ENCODE measurements at regions not wholly inside any gene's neighbourhood (a gene's known extent, or its start where the extent isn't known, plus 50 kb on each side); places are given as distances from the start of the nearest gene placed in this dataset.

DNA sequence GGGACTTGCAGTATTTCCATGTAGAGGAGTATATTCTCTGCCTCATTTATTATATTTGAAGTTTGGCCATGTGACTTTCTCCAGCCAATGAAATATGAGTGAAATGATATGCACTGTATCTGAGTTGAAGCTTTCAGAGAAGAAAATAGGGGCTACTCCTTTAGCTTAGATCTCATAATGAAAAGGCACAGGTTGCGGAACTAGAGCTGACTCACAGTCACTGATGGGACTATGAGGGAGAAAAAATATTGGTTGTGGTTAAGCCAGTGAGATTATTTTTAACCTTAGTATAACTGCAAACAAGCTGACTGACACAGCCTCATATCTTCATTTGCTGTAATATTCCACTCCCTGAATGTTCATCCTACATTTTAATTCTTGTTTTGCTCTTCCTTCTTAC, 1104.3 kb downstream of the RPA4 start:
- no peaks in the 10 kb centered on the region for H3K36me3 ChIP-seq (ENCODE audit: control insufficient read depth in 2 of 2, insufficient read depth in 2 of 2, low read length in 1 of 2)
- no peaks in the 10 kb centered on the region for H3K27me3 ChIP-seq (ENCODE audit: control insufficient read depth in 2 of 2, insufficient read depth in 1 of 2, low read length in 1 of 2)
- WGBS, result 98% methylated on average over 1 of the region's 1 CpG
- no peaks in the 10 kb centered on the region for H3K4me1 ChIP-seq (ENCODE audit: control insufficient read depth in 2 of 2, insufficient read depth in 2 of 2, low read length in 2 of 2)
- H3K4me3 ChIP-seq (ENCODE audit: low read length in 2 of 2), result no peak overlapping the region
- no peak overlapping the region for H3K27ac ChIP-seq (ENCODE audit: low read depth in 1 of 2, low read length in 1 of 2)
- peaks cover 0 to 4% of the 10 kb centered on the region in 2 donors for H3K9me3 ChIP-seq (ENCODE audit: control insufficient read depth in 2 of 2, insufficient read depth in 1 of 2, low read length in 1 of 2)
- DNase-seq (ENCODE audit: low read depth in 6 of 9, low spot score in 9 of 9), result no peak

DNA sequence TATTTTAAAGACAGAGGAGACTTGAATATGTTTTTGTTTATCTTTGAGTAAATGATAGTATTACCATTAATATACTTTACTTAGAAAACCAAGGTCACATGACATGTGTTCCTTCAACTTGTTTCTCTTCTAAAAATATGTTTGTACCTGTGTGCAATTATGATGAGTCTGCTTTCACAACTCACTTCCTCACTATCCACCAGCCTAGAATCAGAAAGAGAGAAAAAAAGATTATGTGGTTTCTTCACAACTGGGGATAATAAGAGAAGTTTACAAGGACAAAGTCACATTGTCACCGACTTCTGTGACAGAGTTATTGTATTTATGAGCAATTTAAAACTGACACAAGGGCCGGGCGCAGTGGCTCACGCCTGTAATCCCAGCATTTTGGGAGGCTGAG, 1112.1 kb downstream of the RPA4 start:
- Histone ChIP-seq H3K4me1 (ENCODE audit: control insufficient read depth in 2 of 2, insufficient read depth in 2 of 2, low read length in 2 of 2) (no peaks in the 10 kb centered on the region), H3K4me3 (ENCODE audit: low read length in 2 of 2) (no peak overlapping the region), H3K36me3 (ENCODE audit: control insufficient read depth in 2 of 2, insufficient read depth in 2 of 2, low read length in 1 of 2) (no peaks in the 10 kb centered on the region), H3K27me3 (ENCODE audit: control insufficient read depth in 2 of 2, insufficient read depth in 1 of 2, low read length in 1 of 2) (no peaks in the 10 kb centered on the region), H3K27ac (ENCODE audit: low read depth in 1 of 2, low read length in 1 of 2) (no peak overlapping the region), H3K9me3 (ENCODE audit: control insufficient read depth in 2 of 2, insufficient read depth in 1 of 2, low read length in 1 of 2) (peaks cover 0 to 4% of the 10 kb centered on the region in 2 donors)
- no peak for DNase-seq (ENCODE audit: low read depth in 6 of 9, low spot score in 9 of 9)
- WGBS, result 97% methylated on average over 4 of the region's 4 CpGs

DNA sequence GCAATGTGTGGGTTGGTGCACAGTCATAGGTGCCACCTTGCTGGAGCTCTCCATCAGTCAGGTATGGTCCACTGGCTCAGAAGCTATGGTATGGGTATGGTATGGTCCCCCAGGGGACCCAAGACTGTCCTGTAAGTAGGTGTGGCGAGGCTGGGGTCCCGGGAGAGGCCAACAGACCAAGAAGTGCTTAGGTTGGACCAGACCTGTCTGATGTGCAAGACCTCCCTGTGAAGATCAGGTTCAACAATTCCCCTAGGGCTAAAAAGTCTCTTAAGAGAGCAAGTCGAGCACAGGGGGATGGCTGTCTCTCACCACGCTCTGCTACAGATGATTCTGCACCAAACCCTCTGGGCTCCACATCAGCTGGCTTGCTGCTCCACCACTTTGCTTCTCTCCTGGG, 1145.0 kb downstream of the RPA4 start:
- Histone ChIP-seq H3K4me1 (ENCODE audit: control insufficient read depth in 2 of 2, insufficient read depth in 2 of 2, low read length in 2 of 2) (no peaks in the 10 kb centered on the region), H3K27me3 (ENCODE audit: control insufficient read depth in 2 of 2, insufficient read depth in 1 of 2, low read length in 1 of 2) (no peaks in the 10 kb centered on the region), H3K27ac (ENCODE audit: low read depth in 1 of 2, low read length in 1 of 2) (no peak overlapping the region), H3K4me3 (ENCODE audit: low read length in 2 of 2) (no peak overlapping the region), H3K36me3 (ENCODE audit: control insufficient read depth in 2 of 2, insufficient read depth in 2 of 2, low read length in 1 of 2) (no peaks in the 10 kb centered on the region), H3K9me3 (ENCODE audit: control insufficient read depth in 2 of 2, insufficient read depth in 1 of 2, low read length in 1 of 2) (peaks cover 0 to 11% of the 10 kb centered on the region in 2 donors)
- no peak for DNase-seq (ENCODE audit: low read depth in 6 of 9, low spot score in 9 of 9)
- 92% methylated on average over 4 of the region's 4 CpGs for whole genome bisulfite sequencing

DNA sequence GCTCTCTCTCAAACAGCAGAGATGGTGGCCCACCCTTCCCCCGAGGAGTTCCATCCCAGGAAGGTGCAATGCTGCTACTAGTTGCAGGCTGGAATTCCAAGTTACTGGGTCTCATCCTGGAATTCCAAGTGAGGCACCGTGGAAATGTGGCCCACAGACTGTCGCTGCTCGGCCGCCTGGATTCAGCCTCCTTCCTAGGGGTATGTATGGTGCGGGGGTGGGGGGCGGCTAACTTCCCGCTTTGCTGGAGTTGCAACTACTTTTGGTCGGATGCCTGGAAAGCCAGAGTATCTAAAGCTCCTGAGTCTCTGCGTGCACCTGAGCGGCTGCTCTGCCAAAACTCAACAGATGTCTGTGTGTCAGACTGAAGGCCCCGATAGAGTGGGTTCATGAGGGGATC, 1146.2 kb downstream of the RPA4 start:
- WGBS, result 97% methylated on average over 12 of the region's 12 CpGs
- H3K4me1 ChIP-seq (ENCODE audit: control insufficient read depth in 2 of 2, insufficient read depth in 2 of 2, low read length in 2 of 2), result no peaks in the 10 kb centered on the region
- H3K9me3 ChIP-seq (ENCODE audit: control insufficient read depth in 2 of 2, insufficient read depth in 1 of 2, low read length in 1 of 2), result peaks cover 0 to 11% of the 10 kb centered on the region in 2 donors
- no peak overlapping the region for H3K27ac ChIP-seq (ENCODE audit: low read depth in 1 of 2, low read length in 1 of 2)
- no peaks in the 10 kb centered on the region for H3K27me3 ChIP-seq (ENCODE audit: control insufficient read depth in 2 of 2, insufficient read depth in 1 of 2, low read length in 1 of 2)
- H3K4me3 ChIP-seq (ENCODE audit: low read length in 2 of 2), result no peak overlapping the region
- no peak for DNase-seq (ENCODE audit: low read depth in 6 of 9, low spot score in 9 of 9)
- no peaks in the 10 kb centered on the region for H3K36me3 ChIP-seq (ENCODE audit: control insufficient read depth in 2 of 2, insufficient read depth in 2 of 2, low read length in 1 of 2)

DNA sequence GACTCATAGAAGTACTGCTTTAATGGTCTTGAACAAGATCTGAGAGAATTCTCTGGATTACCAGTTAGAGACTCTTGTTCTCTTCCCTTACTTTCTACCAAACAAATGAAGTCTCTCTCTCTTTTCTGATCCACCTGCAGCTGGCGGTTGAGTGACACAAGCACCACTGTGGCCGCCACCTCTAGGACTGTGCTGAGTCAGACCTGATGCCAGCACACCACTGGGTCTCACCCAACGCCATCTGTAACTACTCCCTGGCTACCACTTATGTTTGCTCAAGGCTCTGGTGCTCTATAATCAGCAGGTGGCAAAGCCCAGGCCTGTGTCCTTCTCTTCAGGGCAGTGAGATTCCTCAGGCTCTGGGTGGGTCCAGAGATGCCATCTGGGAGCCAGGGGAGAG, 1173.5 kb downstream of the RPA4 start:
- WGBS, result 87% methylated on average over 3 of the region's 3 CpGs
- H3K36me3 ChIP-seq (ENCODE audit: control insufficient read depth in 2 of 2, insufficient read depth in 2 of 2, low read length in 1 of 2), result no peaks in the 10 kb centered on the region
- no peak overlapping the region for H3K4me3 ChIP-seq (ENCODE audit: low read length in 2 of 2)
- no peak for DNase-seq (ENCODE audit: low read depth in 6 of 9, low spot score in 9 of 9)
- no peaks in the 10 kb centered on the region for H3K27me3 ChIP-seq (ENCODE audit: control insufficient read depth in 2 of 2, insufficient read depth in 1 of 2, low read length in 1 of 2)
- H3K9me3 ChIP-seq (ENCODE audit: control insufficient read depth in 2 of 2, insufficient read depth in 1 of 2, low read length in 1 of 2), result no peaks in the 10 kb centered on the region
- no peak overlapping the region for H3K27ac ChIP-seq (ENCODE audit: low read depth in 1 of 2, low read length in 1 of 2)
- no peaks in the 10 kb centered on the region for H3K4me1 ChIP-seq (ENCODE audit: control insufficient read depth in 2 of 2, insufficient read depth in 2 of 2, low read length in 2 of 2)

DNA sequence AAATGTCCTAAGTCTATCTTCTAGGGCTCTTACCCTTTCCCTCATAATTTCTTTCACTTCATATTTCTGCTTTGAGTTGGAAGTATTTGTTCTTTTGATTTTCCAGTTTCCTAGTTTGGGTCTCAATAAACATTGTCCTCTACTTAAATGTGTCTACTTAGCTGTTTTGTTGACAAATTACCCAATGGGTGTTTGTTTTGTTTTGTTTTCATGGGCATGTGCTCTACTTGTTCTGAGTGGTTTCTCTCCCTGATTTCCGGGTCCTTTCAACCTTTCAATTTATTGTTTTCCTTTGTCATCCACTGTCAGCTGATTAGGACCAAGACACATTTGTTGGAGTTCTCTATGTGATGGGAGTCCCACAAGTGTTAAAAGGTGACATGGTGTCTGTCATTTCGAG, 1181.4 kb downstream of the RPA4 start:
- H3K27ac ChIP-seq (ENCODE audit: low read depth in 1 of 2, low read length in 1 of 2), result no peak overlapping the region
- H3K9me3 ChIP-seq (ENCODE audit: control insufficient read depth in 2 of 2, insufficient read depth in 1 of 2, low read length in 1 of 2), result peaks cover 0 to 4% of the 10 kb centered on the region in 2 donors
- WGBS, result 70% methylated on average over 2 of the region's 2 CpGs
- H3K4me1 ChIP-seq (ENCODE audit: control insufficient read depth in 2 of 2, insufficient read depth in 2 of 2, low read length in 2 of 2), result no peaks in the 10 kb centered on the region
- no peak for DNase-seq (ENCODE audit: low read depth in 6 of 9, low spot score in 9 of 9)
- H3K4me3 ChIP-seq (ENCODE audit: low read length in 2 of 2), result no peak overlapping the region
- H3K27me3 ChIP-seq (ENCODE audit: control insufficient read depth in 2 of 2, insufficient read depth in 1 of 2, low read length in 1 of 2), result no peaks in the 10 kb centered on the region
- no peaks in the 10 kb centered on the region for H3K36me3 ChIP-seq (ENCODE audit: control insufficient read depth in 2 of 2, insufficient read depth in 2 of 2, low read length in 1 of 2)

DNA sequence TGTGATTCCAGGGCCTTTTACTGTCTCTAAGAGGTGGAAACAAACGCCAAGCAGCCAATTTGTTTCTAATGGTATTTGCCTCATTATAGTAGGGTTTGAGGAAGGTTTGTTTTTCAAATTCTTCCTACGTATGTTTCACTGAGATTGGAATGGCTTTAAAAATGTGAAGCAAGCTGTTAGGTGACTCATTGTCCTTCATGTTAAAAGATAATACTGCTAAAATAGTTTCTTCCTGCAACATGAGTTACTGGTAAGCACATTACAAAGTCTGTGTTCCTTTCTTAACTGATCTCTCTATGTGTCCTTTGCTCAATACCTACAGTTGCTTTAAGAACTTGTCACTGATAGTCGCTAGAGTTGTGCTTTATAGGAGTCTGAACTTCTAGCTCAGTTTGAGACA, 1183.9 kb downstream of the RPA4 start:
- H3K27me3 ChIP-seq (ENCODE audit: control insufficient read depth in 2 of 2, insufficient read depth in 1 of 2, low read length in 1 of 2), result no peaks in the 10 kb centered on the region

DNA sequence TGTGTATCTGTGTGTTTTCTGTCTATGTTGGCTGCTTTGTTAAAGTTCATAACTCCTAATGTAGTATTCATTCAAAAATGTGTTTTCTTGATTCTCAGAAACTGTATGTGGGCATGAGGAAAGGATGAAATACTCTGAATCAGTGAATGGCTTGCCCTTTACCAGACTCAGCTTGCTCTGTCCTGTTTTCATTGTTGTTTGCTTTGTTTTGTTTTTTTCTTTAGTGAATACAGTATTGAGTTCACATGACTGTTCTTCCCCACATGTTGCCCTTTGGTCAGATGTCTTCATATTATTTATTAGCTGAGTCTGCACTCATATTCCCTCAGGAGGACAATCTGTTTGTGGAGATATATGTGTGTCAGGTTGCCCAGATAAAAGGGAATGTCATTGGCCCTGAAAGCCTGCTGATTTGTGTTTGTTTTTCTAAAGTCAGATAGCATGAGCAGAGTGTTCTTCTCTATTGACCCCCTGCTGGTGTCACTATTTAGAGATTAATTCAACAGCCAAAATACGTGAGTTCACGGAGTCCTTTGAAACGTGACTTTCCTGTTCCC, 1184.4 kb downstream of the RPA4 start:
- Histone ChIP-seq H3K36me3 (ENCODE audit: control insufficient read depth in 2 of 2, insufficient read depth in 2 of 2, low read length in 1 of 2) (no peaks in the 10 kb centered on the region), H3K27me3 (ENCODE audit: control insufficient read depth in 2 of 2, insufficient read depth in 1 of 2, low read length in 1 of 2) (no peaks in the 10 kb centered on the region), H3K4me1 (ENCODE audit: control insufficient read depth in 2 of 2, insufficient read depth in 2 of 2, low read length in 2 of 2) (no peaks in the 10 kb centered on the region), H3K27ac (ENCODE audit: low read depth in 1 of 2, low read length in 1 of 2) (no peak overlapping the region), H3K4me3 (ENCODE audit: low read length in 2 of 2) (no peak overlapping the region), H3K9me3 (ENCODE audit: control insufficient read depth in 2 of 2, insufficient read depth in 1 of 2, low read length in 1 of 2) (peaks cover 0 to 1% of the 10 kb centered on the region in 2 donors)
- DNase-seq (ENCODE audit: low read depth in 6 of 9, low spot score in 9 of 9), result no peak
- WGBS, result 86% methylated on average over 3 of the region's 3 CpGs

More for the DNA sequence above, 1183.9 kb downstream of the RPA4 start:
- Histone ChIP-seq H3K4me1 (ENCODE audit: control insufficient read depth in 2 of 2, insufficient read depth in 2 of 2, low read length in 2 of 2) (no peaks in the 10 kb centered on the region), H3K36me3 (ENCODE audit: control insufficient read depth in 2 of 2, insufficient read depth in 2 of 2, low read length in 1 of 2) (no peaks in the 10 kb centered on the region), H3K27ac (ENCODE audit: low read depth in 1 of 2, low read length in 1 of 2) (no peak overlapping the region), H3K4me3 (ENCODE audit: low read length in 2 of 2) (no peak overlapping the region), H3K9me3 (ENCODE audit: control insufficient read depth in 2 of 2, insufficient read depth in 1 of 2, low read length in 1 of 2) (peaks cover 0 to 4% of the 10 kb centered on the region in 2 donors)
- no peak for DNase-seq (ENCODE audit: low read depth in 6 of 9, low spot score in 9 of 9)
- WGBS, result 84% methylated on average over 3 of the region's 3 CpGs

DNA sequence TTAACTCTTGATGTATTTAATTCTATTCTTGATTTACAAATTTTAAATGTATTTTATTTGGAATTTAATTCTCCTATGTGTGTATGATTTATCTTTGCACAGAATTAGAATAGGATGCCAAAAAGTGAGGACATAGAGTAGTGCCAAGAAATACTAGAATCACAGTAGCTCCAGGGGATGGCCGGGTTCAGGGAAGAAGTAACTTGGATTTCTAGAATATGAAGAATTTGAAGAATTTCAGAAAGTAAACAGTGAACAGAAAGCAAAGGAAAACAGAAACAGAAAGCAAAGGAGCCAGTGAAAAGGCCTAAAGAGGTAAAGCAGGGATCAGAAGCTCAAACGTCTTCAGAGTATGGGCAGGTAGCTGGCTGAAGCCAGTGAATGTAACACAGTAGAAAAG, 1187.6 kb downstream of the RPA4 start:
- Histone ChIP-seq H3K9me3 (ENCODE audit: control insufficient read depth in 2 of 2, insufficient read depth in 1 of 2, low read length in 1 of 2) (no peaks in the 10 kb centered on the region), H3K4me1 (ENCODE audit: control insufficient read depth in 2 of 2, insufficient read depth in 2 of 2, low read length in 2 of 2) (no peaks in the 10 kb centered on the region), H3K27ac (ENCODE audit: low read depth in 1 of 2, low read length in 1 of 2) (no peak overlapping the region), H3K36me3 (ENCODE audit: control insufficient read depth in 2 of 2, insufficient read depth in 2 of 2, low read length in 1 of 2) (no peaks in the 10 kb centered on the region), H3K4me3 (ENCODE audit: low read length in 2 of 2) (no peak overlapping the region), H3K27me3 (ENCODE audit: control insufficient read depth in 2 of 2, insufficient read depth in 1 of 2, low read length in 1 of 2) (no peaks in the 10 kb centered on the region)
- WGBS, result 86% methylated on average over 2 of the region's 2 CpGs
- no peak for DNase-seq (ENCODE audit: low read depth in 6 of 9, low spot score in 9 of 9)

DNA sequence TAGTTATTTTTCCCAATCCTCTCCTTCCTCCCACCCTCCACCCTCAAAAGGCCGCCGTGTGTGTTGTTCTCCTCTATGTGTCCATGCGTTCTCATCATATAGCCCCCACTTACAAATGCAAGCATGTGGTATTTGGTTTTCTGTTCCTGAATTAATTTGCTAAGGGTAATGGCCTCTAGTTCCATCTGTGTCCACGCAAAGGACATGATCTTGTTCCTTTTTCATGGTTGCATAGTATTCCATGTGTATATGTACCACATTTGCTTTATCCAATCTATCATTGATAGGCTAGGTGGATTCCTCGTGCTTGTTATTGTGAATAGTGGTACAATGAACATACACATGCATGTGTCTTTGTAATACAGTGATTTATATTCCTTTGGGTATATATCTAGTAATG, 1193.7 kb downstream of the RPA4 start:
- WGBS, result 92% methylated on average over 5 of the region's 5 CpGs
- no peak overlapping the region for H3K27ac ChIP-seq (ENCODE audit: low read depth in 1 of 2, low read length in 1 of 2)
- DNase-seq (ENCODE audit: low read depth in 6 of 9, low spot score in 9 of 9), result no peak
- H3K9me3 ChIP-seq (ENCODE audit: control insufficient read depth in 2 of 2, insufficient read depth in 1 of 2, low read length in 1 of 2), result no peaks in the 10 kb centered on the region
- no peak overlapping the region for H3K4me3 ChIP-seq (ENCODE audit: low read length in 2 of 2)
- H3K27me3 ChIP-seq (ENCODE audit: control insufficient read depth in 2 of 2, insufficient read depth in 1 of 2, low read length in 1 of 2), result no peaks in the 10 kb centered on the region
- H3K4me1 ChIP-seq (ENCODE audit: control insufficient read depth in 2 of 2, insufficient read depth in 2 of 2, low read length in 2 of 2), result no peaks in the 10 kb centered on the region
- H3K36me3 ChIP-seq (ENCODE audit: control insufficient read depth in 2 of 2, insufficient read depth in 2 of 2, low read length in 1 of 2), result no peaks in the 10 kb centered on the region
